MM.1S (cell line): ENCODE measurements at regions not wholly inside any gene's neighbourhood (a gene's known extent, or its start where the extent isn't known, plus 50 kb on each side); places are given as distances from the start of the nearest gene placed in this dataset.

Source experiments
- DNase-seq: peaks from one replicate; pipeline ENCODE4 v3.0.0-alpha.2; 2015
- H2AFZ ChIP-seq: fragments of 300-600 bp; sonication (generic); 2 replicates; pipeline ENCODE4 v1.6.0; 2016; ENCODE audit warnings: antibody characterized with exemption, low read length
- H3F3A ChIP-seq: fragments of 300-600 bp; sonication (generic); 2 replicates; pipeline ENCODE4 v1.6.1; 2016; ENCODE audit warnings: mild to moderate bottlenecking, antibody characterized with exemption, low read length, moderate library complexity, mixed read lengths; ENCODE audit not compliant: insufficient read depth
- H3K27ac ChIP-seq: fragments of 300-600 bp; sonication (generic); 2 replicates; pipeline ENCODE4 v1.5.1; 2016; ENCODE audit warnings: mild to moderate bottlenecking, low read length
- H3K27me3 ChIP-seq: fragments of 300-600 bp; sonication (generic); replicated peaks from 2 replicates; pipeline ENCODE4 v1.6.0; 2016; ENCODE audit warnings: low read length; ENCODE audit not compliant: insufficient read depth
- H3K36me3 ChIP-seq: fragments of 300-600 bp; sonication (generic); replicated peaks from 2 replicates; pipeline ENCODE4 v1.6.1; 2016; ENCODE audit warnings: mild to moderate bottlenecking, low read length, mixed read lengths; ENCODE audit not compliant: insufficient read depth
- H3K4me1 ChIP-seq: fragments of 300-600 bp; sonication (generic); 2 replicates; pipeline ENCODE4 v1.6.1; 2016; ENCODE audit warnings: low read length, mixed read lengths
- H3K4me2 ChIP-seq: fragments of 300-600 bp; sonication (generic); 2 replicates; pipeline ENCODE4 v1.6.0; 2016; ENCODE audit warnings: low read depth, low read length
- H3K4me3 ChIP-seq: fragments of 300-600 bp; sonication (generic); 2 replicates; pipeline ENCODE4 v1.5.1; 2016; ENCODE audit warnings: low read length, mixed read lengths
- H3K79me2 ChIP-seq: fragments of 300-600 bp; sonication (generic); 2 replicates; pipeline ENCODE4 v1.6.1; 2016; ENCODE audit warnings: mixed run types, low read length, mixed read lengths
- H3K9ac ChIP-seq: fragments of 300-600 bp; sonication (generic); 2 replicates; pipeline ENCODE4 v1.6.1; 2016; ENCODE audit warnings: low read length, mixed read lengths
- H3K9me2 ChIP-seq: fragments of 300-600 bp; sonication (generic); replicated peaks from 2 replicates; pipeline ENCODE4 v1.6.1; 2016; ENCODE audit warnings: mild to moderate bottlenecking, low read length, mixed read lengths; ENCODE audit not compliant: insufficient read depth
- H3K9me3 ChIP-seq: fragments of 300-600 bp; sonication (generic); replicated peaks from 2 replicates; pipeline ENCODE4 v1.6.1; 2016; ENCODE audit warnings: mild to moderate bottlenecking, low read length, mixed read lengths; ENCODE audit not compliant: insufficient read depth
- H4K20me1 ChIP-seq: fragments of 300-600 bp; sonication (generic); 2 replicates; pipeline ENCODE4 v1.6.1; 2016; ENCODE audit warnings: mild to moderate bottlenecking, low read length, moderate library complexity, mixed read lengths; ENCODE audit not compliant: insufficient read depth
- CTCF ChIP-seq: fragments of 300-600 bp; sonication (generic); IDR thresholded peaks from 2 replicates; pipeline ENCODE4 v1.5.1; 2016; ENCODE audit warnings: antibody characterized with exemption, low read length, mixed read lengths
- EZH2 ChIP-seq: fragments of 300-600 bp; sonication (generic); optimal IDR thresholded peaks from 2 replicates; pipeline ENCODE3; 2017; ENCODE audit warnings: low read depth, mild to moderate bottlenecking, antibody characterized with exemption, low read length, mixed read lengths
- EZH2phosphoT487 ChIP-seq: fragments of 300-600 bp; sonication (generic); IDR thresholded peaks from 2 replicates; pipeline ENCODE4 v1.6.1; 2018; ENCODE audit warnings: antibody characterized with exemption, low read length

- H3K9me3 ChIP-seq, result no peaks in the 10 kb centered on the region
- H3K79me2 ChIP-seq, result no peaks in the 10 kb centered on the region
- H3K4me1 ChIP-seq, result peaks cover 8% of the 10 kb centered on the region; the same call in 1 of the 2 replicates
- no peaks in the 10 kb centered on the region for H3K9me2 ChIP-seq
- no peaks in the 10 kb centered on the region for H3K36me3 ChIP-seq
- no peak for TF ChIP-seq CTCF
- TF ChIP-seq EZH2, result no peak
- TF ChIP-seq EZH2phosphoT487, result no peak
- H2AFZ ChIP-seq, result no peak overlapping the region
- no peak overlapping the region for H3K4me2 ChIP-seq
- H3K27me3 ChIP-seq, result no peaks in the 10 kb centered on the region
- H3K4me3 ChIP-seq, result no peak overlapping the region
- H3F3A ChIP-seq, result no peaks in the 10 kb centered on the region
- no peaks in the 10 kb centered on the region for H4K20me1 ChIP-seq
- H3K9ac ChIP-seq, result no peak overlapping the region
- DNase-seq, result no peak
- no peak overlapping the region for H3K27ac ChIP-seq
Measured at GRCh38 chr10:7000061-7000460, 410.8 kb downstream of the SFMBT2 start.

- no peak for DNase-seq
- H2AFZ ChIP-seq, result no peak overlapping the region
- H3K27me3 ChIP-seq, result no peaks in the 10 kb centered on the region
- H3K4me1 ChIP-seq, result peaks cover 8% of the 10 kb centered on the region; the same call in 1 of the 2 replicates
- no peak for TF ChIP-seq CTCF
- TF ChIP-seq EZH2, result no peak
- TF ChIP-seq EZH2phosphoT487, result no peak
- H4K20me1 ChIP-seq, result no peaks in the 10 kb centered on the region
- H3K9me3 ChIP-seq, result no peaks in the 10 kb centered on the region
- H3K9me2 ChIP-seq, result no peaks in the 10 kb centered on the region
- H3K79me2 ChIP-seq, result no peaks in the 10 kb centered on the region
- no peaks in the 10 kb centered on the region for H3F3A ChIP-seq
- no peak overlapping the region for H3K27ac ChIP-seq
- H3K4me3 ChIP-seq, result no peak overlapping the region
- no peak overlapping the region for H3K9ac ChIP-seq
- H3K36me3 ChIP-seq, result no peaks in the 10 kb centered on the region
- H3K4me2 ChIP-seq, result no peak overlapping the region
Measured at GRCh38 chr10:6999232-6999925, 411.5 kb downstream of the SFMBT2 start.

GRCh38 chr10:6997509-6997908, 413.3 kb downstream of the SFMBT2 start:
- Histone ChIP-seq H3K4me2 (no peak overlapping the region), H3K9me3 (no peaks in the 10 kb centered on the region), H3K4me3 (no peak overlapping the region), H4K20me1 (no peaks in the 10 kb centered on the region), H3K79me2 (no peaks in the 10 kb centered on the region), H3K9ac (no peak overlapping the region), H3K27ac (no peak overlapping the region), H3K9me2 (no peaks in the 10 kb centered on the region), H3K36me3 (no peaks in the 10 kb centered on the region), H3F3A (no peaks in the 10 kb centered on the region), H3K27me3 (no peaks in the 10 kb centered on the region), H2AFZ (no peak overlapping the region), H3K4me1 (no peaks in the 10 kb centered on the region)
- TF ChIP-seq CTCF (no peak), EZH2phosphoT487 (no peak), EZH2 (no peak)
- DNase-seq, result no peak
